Activated T-cell treated with anti-CD3 and anti-CD28 coated beads, Interleukin-2, amount 50 U/mL, for 24 hours (primary cell): ENCODE measurements at regions not wholly inside any gene's neighbourhood (a gene's known extent, or its start where the extent isn't known, plus 50 kb on each side); places are given as distances from the start of the nearest gene placed in this dataset.
"Not testable (repeated sequence)": the region's sequence is repeated elsewhere in the genome, so short reads cannot be mapped to it uniquely, and the experiment has no call there.

ENCODE experiments used
- DNase-seq: peaks from one replicate; pipeline ENCODE4 v3.0.0-alpha.2; 2020
- H3K27ac Mint-ChIP-seq: 2 replicates; pipeline ENCODE4 v1.8.0; 2020; ENCODE audit warnings: mild to moderate bottlenecking, mixed read lengths
- H3K27me3 Mint-ChIP-seq: 2 replicates; pipeline ENCODE4 v1.8.0; 2020; ENCODE audit warnings: mixed read lengths
- H3K36me3 Mint-ChIP-seq: 2 replicates; pipeline ENCODE4 v1.8.0; 2020; ENCODE audit warnings: low read depth, mixed read lengths
- H3K4me1 Mint-ChIP-seq: 2 replicates; pipeline ENCODE4 v1.8.0; 2020; ENCODE audit warnings: low read depth, mixed read lengths
- H3K4me3 Mint-ChIP-seq: 2 replicates; pipeline ENCODE4 v1.8.0; 2020; ENCODE audit warnings: mild to moderate bottlenecking, moderate library complexity, mixed read lengths
- H3K9me3 Mint-ChIP-seq: 2 replicates; pipeline ENCODE4 v1.8.0; 2020; ENCODE audit warnings: mixed read lengths

DNA sequence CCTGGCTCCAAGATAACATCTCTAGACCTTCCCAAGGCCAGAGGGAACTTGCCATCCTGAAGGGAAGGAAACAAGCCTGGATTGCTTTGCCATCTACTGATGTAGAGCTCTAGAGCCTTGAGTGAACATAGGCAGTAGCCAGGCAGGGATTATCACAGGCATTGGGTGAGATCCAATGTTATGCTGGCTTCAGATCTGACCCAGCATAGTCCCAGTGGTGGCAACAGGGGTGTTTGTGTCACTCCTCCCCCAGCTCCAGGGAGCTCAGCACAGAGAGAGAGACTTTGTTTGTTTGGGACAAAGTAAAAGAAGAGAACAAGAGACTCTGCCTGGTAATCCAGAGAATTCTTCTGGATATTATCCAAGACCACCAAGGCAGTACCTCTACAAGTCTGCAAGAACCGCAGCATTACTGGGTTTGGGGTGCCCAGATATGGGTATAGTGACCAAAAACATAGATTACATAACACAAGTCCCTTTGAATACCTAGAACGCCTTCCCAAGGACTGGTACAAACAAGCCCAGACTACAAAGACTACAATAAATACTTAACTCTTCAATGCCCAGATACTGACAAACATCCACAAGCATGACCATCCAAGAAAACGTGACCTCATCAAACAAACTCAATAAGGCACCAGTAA lies 137.6 kb upstream of the DAPK1 start:
- DNase-seq = no peak
- Mint-ChIP-seq H3K27me3 (peaks cover 50% of the 10 kb centered on the region), H3K4me3 (no peak overlapping the region), H3K4me1 (no peaks in the 10 kb centered on the region), H3K9me3 (peaks cover 4% of the 10 kb centered on the region), H3K27ac (no peak overlapping the region), H3K36me3 (no peaks in the 10 kb centered on the region)

DNA sequence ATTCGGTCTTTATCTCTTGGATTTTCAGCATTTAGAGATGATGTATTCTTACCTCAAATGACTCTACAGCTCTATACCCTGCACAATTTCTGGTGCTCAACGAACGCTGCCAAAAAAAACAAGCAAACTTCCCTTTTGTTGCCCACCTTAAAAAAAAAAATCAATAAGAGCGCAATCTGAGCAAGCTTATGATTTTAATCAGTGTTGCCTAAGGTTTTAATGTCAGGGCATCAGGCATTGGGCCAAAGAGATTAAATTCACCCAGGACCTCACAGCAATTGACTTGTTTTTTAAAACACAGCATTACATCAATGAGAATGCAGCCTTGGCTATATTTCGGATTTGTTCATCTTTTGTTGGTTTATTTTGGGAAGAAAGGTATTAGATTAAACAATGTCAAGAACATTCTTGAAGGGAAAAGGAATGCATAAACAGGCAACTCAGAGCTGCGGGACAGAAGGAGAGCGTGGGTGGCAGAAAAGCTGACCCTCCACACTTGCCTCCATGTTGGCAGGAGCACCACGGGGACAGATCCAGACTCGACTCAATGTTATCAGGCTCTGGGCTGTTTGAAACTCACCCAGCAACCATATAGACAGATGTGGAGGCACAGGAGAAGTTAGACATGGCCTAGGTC lies 127.5 kb upstream of the DAPK1 start:
- Mint-ChIP-seq H3K27me3 (peaks cover 30% of the 10 kb centered on the region), H3K27ac (no peak overlapping the region), H3K36me3 (no peaks in the 10 kb centered on the region), H3K4me1 (peaks cover 10% of the 10 kb centered on the region), H3K9me3 (peaks cover 7% of the 10 kb centered on the region), H3K4me3 (no peak overlapping the region)
- DNase-seq = no peak

DNA sequence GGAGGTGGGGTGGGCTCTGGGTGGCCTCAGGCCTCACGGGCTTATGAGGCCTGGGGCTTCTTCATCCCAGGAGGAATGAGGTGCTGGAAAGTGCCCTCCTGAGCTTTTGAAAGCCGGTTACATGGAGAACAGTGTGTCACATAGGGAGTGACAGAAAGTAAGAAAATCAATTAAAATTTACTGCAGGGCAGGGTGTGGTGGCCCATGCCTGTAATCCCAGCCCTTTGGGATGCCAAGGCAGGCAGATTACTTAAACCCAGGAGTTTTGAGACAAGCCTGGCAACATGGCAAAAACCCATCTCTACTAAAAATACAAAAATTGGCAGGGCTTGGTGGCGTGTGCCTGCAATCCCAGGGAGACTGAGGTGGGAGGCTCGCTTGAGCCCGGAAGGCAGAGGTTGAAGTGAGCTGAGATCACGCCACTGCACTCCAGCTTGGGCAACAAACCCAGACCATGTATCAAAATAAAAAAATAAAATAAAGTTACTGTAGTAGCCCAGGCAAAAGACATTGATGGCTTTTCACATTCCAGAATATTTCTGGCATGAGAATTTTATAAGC lies 125.8 kb upstream of the DAPK1 start:
- H3K9me3 Mint-ChIP-seq = peaks cover 2% of the 10 kb centered on the region
- no peaks in the 10 kb centered on the region for H3K36me3 Mint-ChIP-seq
- no peak overlapping the region for H3K4me3 Mint-ChIP-seq
- DNase-seq = no peak
- H3K27ac Mint-ChIP-seq = no peak overlapping the region
- H3K27me3 Mint-ChIP-seq = peaks cover 44% of the 10 kb centered on the region
- peaks cover 10% of the 10 kb centered on the region for H3K4me1 Mint-ChIP-seq

DNA sequence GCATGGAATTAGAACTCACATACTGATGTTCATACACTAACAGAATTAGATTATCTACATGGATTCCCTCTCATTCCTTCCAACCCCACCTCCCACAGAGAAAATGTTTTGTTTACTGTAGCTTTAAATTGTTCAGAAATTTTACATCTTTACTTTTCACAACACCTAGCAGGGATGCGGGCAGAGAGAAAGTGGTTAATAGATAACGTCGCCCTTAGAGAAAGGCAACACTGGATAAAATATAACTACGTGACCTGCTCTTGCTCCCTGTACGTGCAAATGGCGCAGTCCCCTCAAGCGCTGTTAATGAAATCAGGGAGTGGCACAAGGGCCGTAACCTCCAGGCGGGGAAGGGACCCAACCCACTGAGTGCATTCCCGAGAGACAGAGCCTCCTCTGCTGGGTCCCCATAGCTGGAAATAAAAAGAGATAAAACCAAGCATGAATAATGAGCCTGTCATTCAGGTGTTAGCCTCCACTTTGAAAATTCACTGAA lies 125.3 kb upstream of the DAPK1 start:
- H3K9me3 Mint-ChIP-seq = peaks cover 2% of the 10 kb centered on the region
- no peak overlapping the region for H3K27ac Mint-ChIP-seq
- no peak for DNase-seq
- H3K4me3 Mint-ChIP-seq = no peak overlapping the region
- peaks cover 10% of the 10 kb centered on the region for H3K4me1 Mint-ChIP-seq
- no peaks in the 10 kb centered on the region for H3K36me3 Mint-ChIP-seq
- peaks cover 46% of the 10 kb centered on the region for H3K27me3 Mint-ChIP-seq

DNA sequence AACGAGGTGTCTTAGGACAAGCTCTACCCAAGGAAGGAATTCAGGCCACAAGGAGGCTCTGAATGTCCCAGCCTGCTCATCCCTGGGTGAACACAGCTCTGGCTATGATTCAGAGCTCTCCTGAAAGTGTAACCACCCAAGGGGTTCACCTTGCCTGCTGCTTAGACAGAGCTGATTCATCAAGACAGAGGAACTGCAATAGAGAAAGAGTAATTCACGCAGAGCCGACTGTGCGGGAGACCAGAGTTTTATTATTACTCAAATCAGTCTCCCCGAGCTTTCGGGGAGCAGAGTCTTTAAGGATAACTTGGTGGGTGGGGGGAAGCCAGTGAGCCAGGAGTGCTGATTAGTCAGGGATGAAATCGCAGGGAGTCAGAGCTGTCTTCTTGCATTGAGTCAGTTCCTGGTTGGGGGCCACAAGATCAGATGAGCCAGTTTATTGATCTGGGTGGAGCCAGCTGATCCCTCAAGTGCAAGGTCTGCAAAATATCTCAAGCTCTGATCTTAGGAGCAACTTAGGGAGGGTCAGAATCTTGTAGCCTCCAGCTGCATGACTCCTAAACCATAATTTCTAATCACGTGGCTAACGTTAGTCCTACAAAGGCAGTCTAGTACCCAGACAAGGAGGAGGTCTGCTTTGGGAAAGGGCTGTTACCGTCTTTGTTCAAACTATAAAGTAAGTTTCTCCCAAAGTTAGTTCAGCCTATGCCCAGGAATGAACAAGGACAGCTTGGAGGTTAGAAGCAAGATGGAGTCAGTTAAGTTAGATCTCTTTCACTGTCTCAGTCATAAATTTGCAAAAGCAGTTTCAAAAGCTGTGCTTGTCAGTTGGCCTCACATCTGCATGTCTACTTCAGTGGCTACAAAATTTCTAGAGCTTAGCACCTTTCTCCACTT lies 123.4 kb upstream of the DAPK1 start:
- Mint-ChIP-seq H3K27me3 (peaks cover 43% of the 10 kb centered on the region), H3K4me1 (peaks cover 10% of the 10 kb centered on the region), H3K27ac (peak overlapping the region; percentile 35)
- H3K4me3 Mint-ChIP-seq, H3K36me3 Mint-ChIP-seq, DNase-seq, H3K9me3 Mint-ChIP-seq: not testable (repeated sequence)

DNA sequence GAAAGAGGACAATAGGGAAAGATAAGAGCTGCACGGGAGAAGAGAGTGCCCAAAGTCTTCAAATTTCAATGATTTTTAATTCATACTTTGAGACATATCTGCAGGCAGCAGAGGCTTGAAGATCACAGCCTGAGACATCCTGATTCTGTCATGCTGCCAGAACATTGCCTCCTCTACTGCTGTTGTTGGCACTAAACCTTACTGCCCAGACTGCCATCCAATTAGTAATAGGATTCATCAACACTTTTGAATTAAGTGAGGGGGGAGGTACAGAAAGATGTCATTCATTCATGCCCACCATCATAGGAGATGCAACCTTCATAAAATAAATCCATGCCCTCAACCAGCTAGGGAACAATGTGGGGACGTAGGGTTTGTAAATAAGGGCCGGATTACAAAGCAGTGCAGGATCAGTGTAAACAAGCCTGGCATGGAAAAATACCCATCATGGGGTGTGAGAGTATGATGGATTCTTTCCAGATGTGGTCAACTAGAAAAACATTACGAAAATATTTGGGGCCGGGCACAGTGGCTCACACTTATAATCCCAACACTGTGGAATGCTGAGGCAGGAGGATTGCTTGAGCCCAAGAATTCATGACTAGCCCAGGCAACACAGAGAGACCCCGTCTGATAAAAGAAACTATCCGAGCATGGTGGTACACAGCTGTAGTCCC lies 122.1 kb upstream of the DAPK1 start:
- no peaks in the 10 kb centered on the region for H3K36me3 Mint-ChIP-seq
- no peak overlapping the region for H3K27ac Mint-ChIP-seq
- H3K9me3 Mint-ChIP-seq = no peaks in the 10 kb centered on the region
- H3K4me3 Mint-ChIP-seq = no peak overlapping the region
- H3K27me3 Mint-ChIP-seq = peaks cover 38% of the 10 kb centered on the region
- DNase-seq = no peak
- H3K4me1 Mint-ChIP-seq = peaks cover 10% of the 10 kb centered on the region

DNA sequence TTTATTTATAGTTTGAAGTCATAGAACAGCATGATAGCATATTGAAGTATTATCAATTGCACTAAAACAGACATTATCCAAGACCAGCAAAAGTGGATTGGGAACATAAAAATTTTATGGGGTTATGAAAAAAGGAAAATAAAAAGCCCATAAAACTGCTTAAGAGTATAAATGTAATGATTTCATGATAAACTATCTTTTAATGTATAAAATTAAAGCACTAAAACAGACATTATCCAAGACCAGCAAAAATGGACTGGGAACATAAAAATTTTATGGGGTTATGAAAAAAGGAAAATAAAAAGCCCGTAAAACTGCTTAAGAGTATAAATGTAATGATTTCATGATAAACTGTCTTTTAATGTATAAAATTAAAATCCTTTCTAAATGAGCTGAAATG lies 119.0 kb upstream of the DAPK1 start:
- Mint-ChIP-seq H3K4me3 (no peak overlapping the region), H3K4me1 (peaks cover 9% of the 10 kb centered on the region), H3K27ac (no peak overlapping the region), H3K9me3 (no peaks in the 10 kb centered on the region), H3K27me3 (peaks cover 29% of the 10 kb centered on the region), H3K36me3 (no peaks in the 10 kb centered on the region)
- no peak for DNase-seq

DNA sequence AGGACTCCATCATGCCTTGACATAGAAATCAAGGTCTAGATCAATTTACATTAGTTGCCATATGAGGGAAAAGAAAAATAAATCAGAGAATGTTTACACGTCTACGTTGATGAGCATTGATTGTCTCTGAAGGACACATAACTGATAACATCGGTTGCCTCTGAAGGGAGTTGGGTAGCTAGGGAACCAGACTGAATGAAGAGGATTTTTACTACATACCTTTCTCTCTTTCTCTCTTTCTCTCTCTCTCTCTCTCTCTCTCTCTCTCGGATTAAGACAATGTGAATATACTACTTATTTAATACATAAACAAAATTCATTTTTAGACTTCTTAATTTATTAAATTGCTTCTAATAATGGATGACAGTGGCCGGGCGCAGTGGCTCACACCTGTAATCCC lies 118.4 kb upstream of the DAPK1 start:
- peaks cover 4% of the 10 kb centered on the region for H3K4me1 Mint-ChIP-seq
- DNase-seq = no peak
- peaks cover 30% of the 10 kb centered on the region for H3K27me3 Mint-ChIP-seq
- no peaks in the 10 kb centered on the region for H3K36me3 Mint-ChIP-seq
- no peak overlapping the region for H3K4me3 Mint-ChIP-seq
- no peak overlapping the region for H3K27ac Mint-ChIP-seq
- H3K9me3 Mint-ChIP-seq = no peaks in the 10 kb centered on the region

DNA sequence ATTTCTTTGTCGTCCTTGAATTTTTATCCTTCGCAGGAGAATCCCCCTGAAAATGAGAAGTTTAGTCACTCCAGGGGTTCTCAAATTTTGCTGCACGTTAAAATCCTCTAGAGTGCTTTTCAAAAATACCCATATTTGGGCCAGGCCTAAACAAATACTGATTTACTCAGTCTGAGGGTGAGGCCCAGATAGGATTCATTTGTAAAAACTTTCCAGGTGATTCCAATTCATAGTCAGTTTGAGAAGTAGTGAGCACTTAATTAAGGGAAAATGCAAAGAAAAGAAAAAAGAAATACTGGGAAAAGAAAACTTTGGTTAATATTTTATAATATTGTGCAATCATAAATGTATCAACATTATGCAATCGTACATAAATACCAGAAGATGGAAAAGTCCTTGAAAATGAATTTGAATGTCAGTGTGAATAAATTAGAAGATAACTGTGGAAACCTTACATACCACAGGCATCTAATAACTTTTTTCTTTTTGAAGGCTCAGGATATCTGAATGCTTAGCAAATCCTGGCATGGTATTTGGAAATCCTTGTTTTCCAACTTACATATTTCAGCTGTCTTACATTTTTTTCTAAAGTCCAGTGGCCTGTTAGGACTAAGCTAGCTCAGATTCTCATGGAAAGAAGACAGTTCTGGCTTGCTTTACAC lies 116.5 kb upstream of the DAPK1 start:
- Mint-ChIP-seq H3K9me3 (no peaks in the 10 kb centered on the region), H3K27me3 (peaks cover 22% of the 10 kb centered on the region), H3K4me1 (no peaks in the 10 kb centered on the region), H3K4me3 (no peak overlapping the region), H3K36me3 (no peaks in the 10 kb centered on the region), H3K27ac (no peak overlapping the region)
- DNase-seq = no peak

DNA sequence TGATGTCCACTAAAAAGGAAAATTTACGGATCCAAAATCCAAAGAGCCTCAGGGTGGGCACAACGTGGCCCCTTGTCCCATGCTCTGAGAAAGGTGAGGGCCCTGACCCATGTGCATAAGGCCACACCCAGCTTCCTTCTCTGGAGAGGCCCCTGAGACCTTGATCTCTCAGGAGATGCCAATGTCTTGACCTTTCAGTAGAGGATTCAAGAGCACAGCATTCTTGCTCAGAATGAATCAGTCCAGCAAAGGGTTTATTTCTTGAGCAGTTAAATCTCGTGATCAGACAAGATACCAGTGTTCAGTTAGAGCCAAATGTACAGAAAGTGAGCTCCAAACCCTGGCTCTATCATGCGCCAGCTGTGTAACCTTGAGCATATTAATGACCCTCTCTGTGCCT lies 115.9 kb upstream of the DAPK1 start:
- Mint-ChIP-seq H3K4me3 (no peak overlapping the region), H3K9me3 (no peaks in the 10 kb centered on the region), H3K27me3 (peaks cover 17% of the 10 kb centered on the region), H3K27ac (no peak overlapping the region), H3K4me1 (no peaks in the 10 kb centered on the region), H3K36me3 (no peaks in the 10 kb centered on the region)
- DNase-seq = no peak

DNA sequence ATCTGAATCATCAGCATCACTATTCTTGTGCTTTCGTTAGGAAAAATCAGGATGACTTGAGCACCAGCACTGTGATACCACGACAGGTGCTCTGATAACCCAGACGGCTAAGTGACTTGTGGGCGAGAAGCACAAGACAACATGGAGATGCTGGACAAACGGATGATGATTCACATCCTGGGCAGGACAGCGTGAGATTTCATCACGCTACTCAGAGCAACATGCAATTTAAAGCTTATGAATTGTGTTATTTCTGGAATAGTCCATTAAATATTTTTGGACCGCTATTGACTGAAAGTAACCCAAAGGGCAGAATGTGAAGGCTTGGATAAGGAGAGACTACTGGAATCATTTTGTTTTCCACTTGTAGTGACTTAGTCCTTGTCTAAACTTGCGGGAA lies 114.8 kb upstream of the DAPK1 start:
- Mint-ChIP-seq H3K27me3 (peaks cover 17% of the 10 kb centered on the region), H3K4me3 (no peak overlapping the region), H3K27ac (no peak overlapping the region), H3K4me1 (no peaks in the 10 kb centered on the region), H3K36me3 (no peaks in the 10 kb centered on the region), H3K9me3 (no peaks in the 10 kb centered on the region)
- DNase-seq = no peak

DNA sequence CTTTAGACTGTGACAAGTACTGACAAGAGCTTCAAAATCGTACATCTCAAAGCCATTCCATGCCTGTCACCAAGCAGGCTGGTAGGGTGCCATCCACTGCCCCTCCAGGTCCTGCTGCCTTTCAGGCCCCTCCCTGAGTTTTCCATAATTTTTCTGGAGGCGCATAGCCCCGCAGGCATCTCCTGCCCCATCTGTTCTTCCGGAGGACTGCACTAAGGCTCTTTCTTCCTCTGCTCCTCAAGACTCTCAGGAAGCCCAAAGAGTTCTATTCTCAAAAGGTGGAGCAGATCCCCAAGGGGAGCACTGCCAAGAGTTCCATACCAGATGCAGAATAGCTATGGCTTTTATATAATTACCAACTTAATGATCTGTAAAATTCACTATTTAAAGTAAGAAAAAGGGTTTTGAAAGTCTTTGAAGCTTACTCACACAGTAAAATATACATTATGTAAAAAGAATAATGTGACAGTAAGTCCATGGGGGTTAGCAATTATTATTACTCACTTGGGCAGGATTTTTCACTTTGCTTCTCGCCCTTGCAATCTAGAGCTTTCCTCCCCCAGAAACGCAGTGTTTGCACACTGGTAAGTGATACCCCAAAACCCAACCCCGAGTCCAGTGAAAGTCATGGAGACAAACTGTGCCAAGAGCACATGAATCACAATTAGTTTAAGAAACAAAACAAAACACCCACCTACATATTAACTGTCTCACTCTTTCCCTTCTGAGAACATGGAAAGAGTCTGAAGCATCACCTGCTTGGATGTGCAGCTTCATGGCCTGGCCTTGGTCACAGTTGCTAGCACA lies 114.1 kb upstream of the DAPK1 start:
- Mint-ChIP-seq H3K4me3 (no peak overlapping the region), H3K4me1 (no peaks in the 10 kb centered on the region), H3K9me3 (no peaks in the 10 kb centered on the region), H3K27ac (no peak overlapping the region), H3K27me3 (peaks cover 17% of the 10 kb centered on the region), H3K36me3 (no peaks in the 10 kb centered on the region)
- no peak for DNase-seq

DNA sequence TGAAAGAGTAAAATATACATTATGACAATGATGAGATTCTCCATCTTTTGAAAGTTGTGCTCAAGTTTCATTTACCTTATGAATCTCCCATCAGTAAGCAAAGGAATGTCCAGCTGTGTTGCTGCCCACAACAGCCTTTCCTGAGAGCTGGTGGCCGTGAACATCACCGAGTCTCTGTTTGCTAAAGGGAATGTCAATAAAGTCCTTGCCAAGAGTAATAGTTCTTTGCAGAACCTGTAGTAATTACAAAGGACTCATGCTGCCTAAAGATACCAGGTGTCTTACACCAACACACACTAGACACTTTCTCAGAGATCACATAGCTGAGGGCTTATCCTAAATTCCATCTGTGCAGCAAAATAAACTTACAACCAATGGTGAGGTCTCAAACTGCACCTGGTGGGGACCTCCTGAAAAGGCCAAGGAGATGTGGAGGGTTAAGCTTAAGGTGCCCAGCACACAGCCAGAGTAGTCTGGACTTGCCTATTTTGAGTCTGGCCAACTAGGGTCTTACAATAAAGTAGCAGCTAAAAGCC lies 111.1 kb upstream of the DAPK1 start:
- no peak overlapping the region for H3K4me3 Mint-ChIP-seq
- DNase-seq = no peak
- peaks cover 20% of the 10 kb centered on the region for H3K27me3 Mint-ChIP-seq

More for the DNA sequence above, 111.1 kb upstream of the DAPK1 start:
- H3K27ac Mint-ChIP-seq = no peak overlapping the region
- H3K4me1 Mint-ChIP-seq = no peaks in the 10 kb centered on the region
- no peaks in the 10 kb centered on the region for H3K36me3 Mint-ChIP-seq
- no peaks in the 10 kb centered on the region for H3K9me3 Mint-ChIP-seq
